HG03097 (cell line): ENCODE measurements at regions not wholly inside any gene's neighbourhood (a gene's known extent, or its start where the extent isn't known, plus 50 kb on each side); places are given as distances from the start of the nearest gene placed in this dataset.

ENCODE experiments used
- ATAC-seq: cut with Tn5 transposase; IDR thresholded peaks from one replicate; pipeline ENCODE4 v1.9.1; 2021; ENCODE audit not compliant: unreplicated experiment, low FRiP score

GRCh38 chr20:52420805-52421204 lies 229.2 kb upstream of the ZFP64 start:
- no peak for ATAC-seq

DNA sequence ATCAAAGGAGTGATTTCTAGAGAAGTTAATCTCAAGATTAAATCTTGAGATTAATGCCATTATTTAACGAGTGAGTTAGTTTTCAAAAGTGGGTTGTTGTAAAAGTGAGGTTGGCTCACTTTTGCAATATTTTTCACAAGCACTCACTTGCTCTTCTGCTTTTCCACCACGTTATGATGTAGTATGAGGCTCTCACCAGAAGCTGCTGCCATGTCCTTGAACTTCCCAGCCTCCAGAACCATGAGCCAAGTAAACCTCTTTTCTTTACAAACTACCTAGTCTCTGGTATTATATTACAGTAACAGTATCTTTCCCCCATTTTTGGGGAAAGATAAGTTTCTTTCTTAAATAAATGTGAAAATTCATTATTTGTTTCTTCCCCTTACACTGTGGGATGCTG lies 227.6 kb upstream of the ZFP64 start:
- ATAC-seq, result no peak

DNA sequence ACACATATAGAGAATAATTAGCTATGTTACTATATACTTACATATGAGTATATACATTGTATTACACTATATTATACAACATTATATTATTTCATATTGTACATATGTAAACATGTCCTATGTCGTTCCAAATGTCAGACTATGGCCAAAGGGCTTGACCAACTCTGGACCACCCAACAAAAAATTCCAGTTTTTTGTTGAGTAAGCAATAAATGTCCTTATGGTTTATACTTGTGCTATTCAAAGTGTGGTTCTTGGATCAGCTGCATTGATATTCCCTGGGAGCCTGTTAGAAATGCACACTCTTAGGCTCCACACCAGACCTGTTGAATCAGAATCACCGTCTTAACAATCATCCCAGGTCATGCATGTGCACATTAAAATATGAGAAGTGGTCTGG lies 225.4 kb upstream of the ZFP64 start:
- ATAC-seq, result no peak

DNA sequence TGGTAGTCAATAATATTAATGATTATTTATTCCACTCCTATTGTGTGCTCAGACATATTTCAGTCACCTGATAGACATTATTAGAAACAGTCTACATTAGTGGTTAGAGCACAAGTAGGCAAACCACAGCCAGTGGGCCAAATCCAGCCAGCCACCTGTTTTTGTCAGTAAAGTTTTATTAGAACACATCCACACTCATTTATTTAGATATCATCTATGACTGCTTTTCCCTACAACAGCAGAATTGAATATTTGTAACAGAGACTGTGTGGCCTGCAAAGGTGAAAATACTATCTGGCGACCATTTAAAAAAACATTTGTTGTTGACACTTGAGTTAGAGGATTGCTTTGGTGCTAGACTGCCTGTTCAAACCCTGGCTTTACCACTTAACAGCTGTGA lies 220.0 kb upstream of the ZFP64 start:
- no peak for ATAC-seq

DNA sequence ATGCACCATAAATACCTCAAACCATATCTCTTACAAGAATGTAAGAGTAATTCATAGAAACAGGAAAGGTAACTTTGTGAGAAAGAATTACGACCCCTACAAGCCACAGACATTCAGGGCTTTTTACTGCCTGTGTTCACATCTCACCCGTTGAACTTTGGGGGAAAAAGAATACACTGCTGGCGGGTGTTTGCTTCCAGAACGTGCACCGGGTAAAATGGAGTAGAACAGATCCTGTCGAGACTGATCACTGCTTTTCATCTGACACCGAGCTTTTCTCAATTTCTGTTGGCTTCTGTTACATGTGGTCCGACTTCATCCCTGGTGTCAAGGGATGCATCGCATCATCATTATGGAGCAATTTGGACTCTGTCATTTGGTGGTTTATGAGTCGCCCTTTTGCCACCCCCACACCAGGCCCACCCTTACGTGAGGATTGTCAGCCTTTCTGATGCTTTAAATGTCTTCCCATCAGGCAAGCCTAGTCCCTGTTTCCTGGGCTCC lies 219.2 kb upstream of the ZFP64 start:
- ATAC-seq, result no peak

DNA sequence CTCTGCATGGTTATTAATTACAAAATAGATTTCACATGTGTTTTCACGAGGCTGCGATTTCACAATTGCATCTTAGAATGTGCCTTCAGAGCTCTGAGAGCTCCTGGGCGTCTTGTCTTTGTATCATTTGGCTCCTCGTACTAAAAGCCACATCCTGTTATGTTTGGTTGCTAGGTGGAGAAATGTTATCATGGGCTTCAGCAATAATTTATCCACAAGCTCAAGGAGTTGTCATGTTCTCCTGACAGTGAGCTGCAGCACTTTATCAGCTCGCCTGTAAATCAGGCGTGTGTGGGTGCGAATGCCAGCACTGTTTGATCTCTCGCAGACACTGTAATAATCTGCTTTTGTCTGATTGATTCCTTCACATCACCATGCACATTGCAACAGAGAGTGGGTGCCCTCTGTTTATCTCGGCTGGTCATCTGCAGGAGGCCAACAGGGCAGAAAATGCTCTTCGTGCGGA lies 218.6 kb upstream of the ZFP64 start:
- ATAC-seq, result no peak

GRCh38 chr20:52405986-52406385 lies 214.4 kb upstream of the ZFP64 start:
- ATAC-seq, result no peak

DNA sequence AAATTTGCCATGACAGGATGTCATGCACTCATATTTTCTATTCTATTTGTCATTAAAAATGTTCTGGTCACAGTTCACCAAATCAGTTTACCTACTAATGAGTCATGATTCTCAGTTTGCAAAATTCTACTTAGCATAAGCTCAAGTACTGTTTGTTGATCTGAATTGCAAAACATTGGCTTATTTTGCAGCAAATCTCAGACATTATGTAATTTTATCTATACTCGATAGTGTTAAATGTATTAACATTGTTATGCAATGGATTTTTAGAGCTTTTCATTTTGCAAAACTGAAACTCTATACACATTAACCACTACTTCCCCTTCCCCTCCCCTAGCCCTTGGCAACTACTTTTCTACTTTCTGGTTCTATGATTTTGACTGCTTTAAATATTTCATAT lies 213.8 kb upstream of the ZFP64 start:
- peak; percentile 69 for ATAC-seq

DNA sequence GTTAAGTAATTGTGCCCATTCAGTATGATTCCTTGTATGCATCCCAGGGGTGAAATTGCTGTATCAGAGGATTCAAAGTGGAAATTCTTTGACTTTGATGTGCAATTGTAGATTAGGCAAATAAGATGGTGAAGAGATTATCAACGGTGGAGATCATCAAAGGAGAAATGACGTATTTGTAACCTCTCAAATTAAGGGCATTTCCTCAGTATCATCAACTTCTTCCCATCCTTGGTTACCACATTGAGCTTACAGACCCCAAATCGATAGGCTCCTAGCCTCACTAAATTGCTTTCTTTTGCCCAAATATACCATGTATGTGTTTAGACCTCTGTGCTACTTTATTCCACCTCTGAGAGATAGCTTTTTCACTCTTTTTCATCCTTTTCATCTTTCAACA lies 213.1 kb upstream of the ZFP64 start:
- ATAC-seq, result no peak

- no peak for ATAC-seq
These were observed 211.4 kb upstream of the ZFP64 start for GRCh38 chr20:52402950-52403349.

GRCh38 chr20:52402514-52402913 lies 210.9 kb upstream of the ZFP64 start:
- ATAC-seq, result no peak

DNA sequence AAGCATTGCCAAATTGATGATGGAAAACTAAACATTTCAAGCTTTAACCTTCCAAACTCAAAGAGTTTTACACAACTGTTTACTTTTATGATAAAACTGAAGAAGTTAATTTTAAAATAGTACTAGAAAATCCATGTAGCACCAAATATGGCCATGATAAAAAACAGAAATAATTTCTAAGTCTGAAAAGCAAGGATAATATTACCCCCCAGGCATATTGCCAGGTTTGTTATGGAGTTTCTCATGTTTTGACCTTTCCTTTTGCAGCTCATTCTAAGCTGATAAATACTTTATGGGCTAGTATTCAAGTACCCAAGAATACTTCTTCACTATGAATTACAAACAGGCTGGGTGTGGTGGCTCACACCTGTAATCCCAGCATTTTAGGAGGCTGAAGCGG lies 209.9 kb upstream of the ZFP64 start:
- ATAC-seq, result no peak

GRCh38 chr20:52399352-52399751 lies 207.8 kb upstream of the ZFP64 start:
- ATAC-seq, result no peak

GRCh38 chr20:52389606-52390005 lies 198.0 kb upstream of the ZFP64 start:
- no peak for ATAC-seq

DNA sequence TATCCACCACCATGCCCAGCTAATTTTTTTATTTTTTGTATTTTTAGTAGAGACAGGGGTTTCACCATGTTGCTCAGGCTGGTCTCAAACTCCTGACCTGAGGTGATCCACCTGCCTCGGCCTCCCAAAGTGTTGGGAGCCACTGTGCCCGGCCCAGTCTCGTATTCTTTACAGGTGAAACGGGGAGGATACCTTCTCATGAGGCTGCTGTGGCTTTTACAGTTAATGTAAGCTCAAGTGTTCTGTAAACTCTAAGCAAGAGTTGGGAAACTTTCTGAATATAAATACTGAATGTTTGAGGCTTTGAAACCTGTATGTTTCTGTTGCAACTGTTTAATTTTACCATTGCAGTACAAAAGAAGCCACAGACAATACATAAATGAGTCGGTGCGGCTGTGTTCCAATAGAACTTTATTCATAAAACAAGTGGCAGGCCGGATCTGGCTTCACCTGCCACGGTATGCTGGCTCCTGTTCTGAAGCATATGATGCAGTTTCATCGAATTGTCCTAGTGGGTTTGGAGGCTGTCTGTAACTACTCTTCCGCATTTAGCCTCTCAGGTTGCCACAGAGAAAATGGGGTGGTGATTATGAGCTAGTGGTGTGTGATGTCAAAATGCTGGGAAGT lies 192.5 kb upstream of the ZFP64 start:
- ATAC-seq, result no peak

- no peak for ATAC-seq
These were observed 191.4 kb upstream of the ZFP64 start for GRCh38 chr20:52382933-52383332.

- ATAC-seq, result no peak
These were observed 188.3 kb upstream of the ZFP64 start for GRCh38 chr20:52379723-52380336.

DNA sequence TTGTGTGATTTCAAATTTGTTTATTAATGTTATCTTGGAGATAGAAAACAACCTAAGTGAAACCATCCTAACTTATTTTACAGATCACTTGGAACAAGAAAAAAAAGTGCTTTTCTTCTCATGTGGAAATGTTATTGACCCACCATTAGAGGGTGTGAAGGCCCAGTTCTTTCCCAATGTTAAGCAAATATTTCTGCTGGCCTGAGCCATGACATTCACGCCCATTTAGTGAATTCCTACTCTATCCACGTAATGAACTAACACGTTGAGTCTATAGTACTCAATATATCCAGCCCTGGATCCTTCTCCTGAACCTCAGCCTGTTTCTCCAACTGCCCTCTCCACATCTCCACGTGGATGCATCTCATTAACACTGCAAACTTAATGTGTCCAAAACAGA lies 180.6 kb upstream of the ZFP64 start:
- no peak for ATAC-seq

DNA sequence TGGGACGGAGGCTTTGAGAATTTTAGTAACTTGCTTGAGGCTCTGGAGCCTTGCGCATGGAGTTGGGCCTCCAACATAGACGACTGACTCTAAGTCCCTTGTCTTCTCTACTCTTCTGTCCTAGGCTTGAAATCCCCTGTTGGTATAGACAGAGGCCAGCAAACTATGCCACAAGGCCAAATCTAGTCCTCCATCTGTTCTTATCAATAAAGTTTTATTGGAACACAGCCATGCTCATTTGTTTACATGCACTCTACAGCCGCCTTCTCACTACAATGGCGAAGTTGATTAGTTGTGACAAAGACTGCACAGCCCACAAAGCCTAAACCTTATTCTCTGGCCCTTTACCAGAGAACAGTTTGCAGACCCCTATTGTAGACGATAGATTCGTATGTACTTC lies 174.1 kb upstream of the ZFP64 start:
- ATAC-seq, result no peak

GRCh38 chr20:52364405-52364804 lies 172.8 kb upstream of the ZFP64 start:
- no peak for ATAC-seq

GRCh38 chr20:52361650-52362049 lies 170.1 kb upstream of the ZFP64 start:
- no peak for ATAC-seq

DNA sequence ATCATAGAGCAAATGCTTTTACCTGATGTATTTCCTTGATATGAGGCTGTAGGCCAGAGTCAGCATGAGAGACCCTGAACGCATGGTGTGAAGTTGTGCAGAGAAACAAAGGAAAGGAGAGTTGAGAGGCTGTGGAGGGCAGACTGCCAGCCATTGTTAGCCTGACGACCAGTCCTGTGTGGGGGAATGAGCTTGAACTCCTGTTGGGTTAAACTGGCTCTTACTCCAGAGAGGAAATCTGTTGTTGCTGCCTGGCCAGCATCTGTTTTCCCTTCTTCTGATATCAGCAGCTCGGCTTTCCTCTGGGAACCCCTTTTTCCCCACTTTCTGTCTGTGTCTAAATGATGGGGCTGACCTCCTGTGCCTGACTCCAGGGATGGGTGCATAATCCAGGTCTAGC lies 158.2 kb upstream of the ZFP64 start:
- no peak for ATAC-seq
